Hematopoietic multipotent progenitor cell treated with erythropoietin and hydrocortisone succinate and interleukin-3 and kit ligand, for 15 days (in vitro differentiated cells): ENCODE measurements at regions not wholly inside any gene's neighbourhood (a gene's known extent, or its start where the extent isn't known, plus 50 kb on each side); places are given as distances from the start of the nearest gene placed in this dataset.
"Not testable (repeated sequence)": the region's sequence is repeated elsewhere in the genome, so short reads cannot be mapped to it uniquely, and the experiment has no call there.

ENCODE experiments used
- DNase-seq: peaks from one replicate; pipeline ENCODE4 v3.0.0-alpha.2; 2015; ENCODE audit warnings: low spot score

DNA sequence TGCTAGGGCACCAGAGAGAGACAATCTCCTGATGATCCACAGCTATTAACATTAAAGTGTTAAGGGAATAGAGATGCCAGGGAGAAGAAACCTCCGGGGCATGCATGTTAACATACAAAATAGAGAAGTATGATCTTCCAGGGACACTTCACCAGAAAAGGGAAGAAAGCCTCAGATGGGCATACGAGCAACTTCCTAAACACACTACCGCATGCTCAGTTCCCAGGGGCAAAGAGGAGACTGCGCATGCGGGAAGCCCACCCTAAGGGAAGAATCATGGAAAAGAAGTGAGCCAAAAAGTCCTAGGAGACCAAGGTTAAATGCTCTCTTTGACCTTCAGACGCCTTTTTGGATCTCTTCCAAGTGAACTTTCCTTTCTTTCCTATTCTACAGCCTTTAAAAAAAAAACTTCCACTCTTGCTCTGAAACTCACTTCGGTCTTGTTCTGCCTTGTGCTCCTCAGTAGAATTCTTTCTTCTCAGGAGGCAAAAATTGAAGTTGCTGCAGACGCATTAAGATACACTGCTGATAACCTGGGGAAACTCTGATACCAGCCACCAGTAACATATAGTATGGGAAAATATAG lies 1211.3 kb downstream of the REEP3 start:
- no peak for DNase-seq

DNA sequence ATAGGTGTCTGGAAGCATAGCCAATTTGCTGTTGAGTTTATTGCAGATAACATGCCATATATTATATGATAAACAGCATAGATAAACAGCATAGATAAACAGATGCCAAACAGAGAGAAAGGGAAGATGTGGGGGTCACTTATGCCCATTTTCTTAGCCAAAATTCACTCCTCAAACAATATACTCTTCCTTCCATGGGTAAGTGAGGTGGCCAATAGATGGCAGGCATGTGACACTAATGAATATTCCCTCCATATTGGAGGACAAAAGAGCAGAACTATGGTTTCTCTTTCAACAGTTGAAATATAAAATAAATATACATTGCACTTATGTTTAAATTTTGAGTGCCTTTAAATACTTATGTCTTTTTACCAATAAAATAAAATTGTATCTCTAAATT lies 1212.8 kb downstream of the REEP3 start:
- DNase-seq, result no peak

DNA sequence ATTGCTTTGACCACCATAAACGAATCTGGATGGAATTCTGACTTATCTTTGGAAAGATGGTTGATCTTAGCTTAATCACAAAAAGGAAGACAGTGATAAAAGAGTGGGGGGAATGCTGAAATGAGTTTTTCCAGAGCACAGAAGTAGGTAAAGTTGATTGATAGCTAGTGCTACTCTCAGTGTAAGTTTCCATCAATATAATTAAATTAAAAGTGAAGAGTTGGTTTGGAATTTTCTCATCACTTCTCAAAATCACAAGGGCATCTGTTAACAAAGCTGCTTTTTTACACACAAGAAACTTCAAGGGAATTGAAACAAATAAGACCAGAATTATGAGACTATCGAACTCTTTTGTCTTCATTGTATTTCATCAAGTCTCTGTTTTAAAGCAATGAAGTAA lies 1217.3 kb downstream of the REEP3 start:
- DNase-seq, result no peak

DNA sequence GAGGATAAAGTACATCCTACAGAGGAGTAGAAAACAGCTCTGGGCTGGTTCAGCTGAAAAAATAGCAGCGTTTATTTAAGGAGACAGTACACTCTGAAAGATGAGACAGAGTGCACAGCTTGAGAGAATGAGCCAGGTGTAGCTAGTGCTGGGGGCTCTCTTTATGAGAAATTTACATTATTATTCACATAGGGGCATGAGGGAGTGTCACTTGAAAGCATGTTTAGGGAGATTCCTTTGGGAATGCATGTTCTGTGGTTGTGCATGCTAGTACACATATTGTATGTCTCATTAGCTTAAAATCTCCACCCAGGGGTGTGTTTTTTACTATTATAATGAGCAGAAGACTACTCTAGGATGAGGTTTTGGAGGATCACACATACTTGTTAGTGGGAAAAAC lies 1224.4 kb downstream of the REEP3 start:
- no peak for DNase-seq

GRCh38 chr10:64750672-64751071 lies 1229.5 kb downstream of the REEP3 start:
- no peak for DNase-seq

DNA sequence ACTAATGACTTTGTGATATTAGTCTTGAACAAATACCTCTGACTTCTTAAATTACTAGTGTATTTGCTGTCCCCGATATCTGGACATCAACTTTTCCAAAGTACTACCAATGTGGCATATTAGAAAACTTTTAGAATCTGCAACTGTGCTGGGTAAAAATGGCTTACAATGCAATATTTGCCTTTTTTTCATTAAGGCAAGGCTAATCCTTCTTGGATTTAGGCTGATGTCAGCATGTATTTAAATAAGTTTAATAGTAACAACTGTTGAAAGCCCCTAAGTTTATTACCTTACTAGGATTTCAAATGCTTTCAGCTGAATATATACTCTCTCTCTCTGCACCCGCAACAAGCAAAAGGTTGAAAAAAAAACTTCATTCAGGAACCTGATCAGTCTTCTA lies 1232.3 kb downstream of the REEP3 start:
- DNase-seq, result no peak

- no peak for DNase-seq
Observed at GRCh38 chr10:64760371-64760770, 1239.2 kb downstream of the REEP3 start.

DNA sequence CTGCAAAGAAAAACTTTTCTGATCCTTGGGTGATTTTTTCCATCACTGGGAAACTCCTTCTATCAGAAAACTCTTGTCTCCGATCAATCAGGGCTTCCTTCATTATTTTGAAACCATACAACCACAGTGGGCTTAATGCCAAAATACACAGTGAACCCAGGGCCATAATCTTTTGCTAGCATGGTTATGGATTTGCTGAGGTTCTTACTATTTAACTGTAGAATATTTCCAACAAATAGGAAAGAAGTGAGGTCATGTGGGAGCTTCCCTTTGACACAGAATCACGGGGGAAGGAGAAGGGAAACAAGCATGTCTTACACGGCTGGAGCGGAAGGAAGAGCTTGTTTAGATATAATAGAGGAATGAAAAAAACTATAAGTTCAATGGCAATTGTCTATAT lies 1241.7 kb downstream of the REEP3 start:
- DNase-seq, result no peak

DNA sequence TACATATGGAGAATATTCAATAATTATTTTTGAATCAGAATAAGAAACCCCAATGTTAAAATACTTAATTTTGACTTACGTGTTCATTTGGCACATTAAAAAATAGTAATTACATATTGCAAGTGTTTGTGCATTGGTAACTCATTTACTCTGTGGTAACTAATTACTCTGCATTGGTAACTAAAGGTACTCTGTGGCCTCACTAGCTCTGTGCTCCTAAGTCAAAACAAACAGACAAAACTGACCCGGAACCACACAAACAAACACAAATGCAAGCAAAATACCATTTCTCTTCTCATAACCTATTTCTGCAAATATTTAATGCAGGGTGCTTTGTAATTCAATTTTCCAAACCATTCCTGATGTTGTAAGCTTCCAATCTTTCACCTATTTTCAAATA lies 1244.3 kb downstream of the REEP3 start:
- DNase-seq, result no peak

- no peak for DNase-seq
Observed at GRCh38 chr10:64771253-64772050, 1250.3 kb downstream of the REEP3 start.

DNA sequence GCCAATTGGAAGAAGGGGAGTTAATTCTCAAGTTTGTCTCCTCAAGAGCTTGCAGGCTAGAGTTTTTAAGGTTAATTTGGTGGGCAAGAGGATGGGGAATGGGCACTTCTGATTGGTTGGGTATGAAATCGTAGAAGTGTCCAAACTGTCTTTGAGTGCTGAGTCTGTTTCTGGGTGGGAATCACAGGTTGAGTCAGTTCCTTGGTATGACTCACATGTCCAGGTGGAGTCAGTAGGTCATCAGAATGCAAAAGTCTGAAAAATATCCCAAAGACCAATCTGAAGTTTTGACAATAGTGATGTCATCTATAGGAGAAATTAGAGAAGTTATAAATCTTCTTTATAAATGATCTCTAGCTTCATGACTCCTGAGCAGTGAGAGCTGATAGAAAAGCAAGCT lies 1252.2 kb downstream of the REEP3 start:
- no peak for DNase-seq

DNA sequence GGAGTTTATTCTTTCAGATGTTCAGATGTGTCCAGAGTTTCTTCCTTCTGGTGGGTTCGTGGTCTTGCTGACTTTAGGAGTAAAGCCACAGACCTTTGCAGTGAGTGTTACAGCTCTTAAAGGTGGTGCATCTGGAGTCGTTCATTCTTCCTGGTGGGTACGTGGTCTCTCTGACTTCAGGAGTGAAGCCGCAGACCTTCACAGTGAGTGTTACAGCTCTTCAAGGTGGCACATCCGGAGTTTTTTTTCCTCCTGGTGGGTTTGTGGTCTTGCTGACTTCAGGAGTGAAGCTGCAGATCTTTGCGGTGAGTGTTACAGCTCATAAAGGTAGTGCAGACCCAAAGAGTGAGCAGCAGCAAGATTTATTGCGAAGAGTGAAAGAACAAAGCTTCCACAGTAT lies 1263.2 kb downstream of the REEP3 start:
- DNase-seq, result not testable (repeated sequence)

DNA sequence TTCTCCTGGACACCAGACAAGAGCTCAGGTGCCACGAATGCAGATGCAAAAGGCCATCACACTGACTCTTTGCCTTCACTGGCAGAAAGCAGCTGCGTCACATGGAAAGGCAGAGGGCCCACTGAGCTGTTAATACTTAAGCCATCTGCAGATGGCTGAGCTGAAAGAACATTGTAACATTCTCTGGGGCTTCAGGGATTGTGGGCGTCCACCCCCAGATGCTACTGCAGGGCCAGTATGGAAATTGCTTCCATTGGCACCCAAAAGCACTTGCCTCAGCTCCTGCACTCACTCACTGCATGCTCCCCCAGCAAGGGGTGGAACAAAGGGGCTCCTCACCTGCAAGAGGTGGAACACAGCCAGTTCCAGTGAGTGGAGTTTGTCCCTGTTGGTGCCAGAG lies 1264.6 kb downstream of the REEP3 start:
- no peak for DNase-seq

DNA sequence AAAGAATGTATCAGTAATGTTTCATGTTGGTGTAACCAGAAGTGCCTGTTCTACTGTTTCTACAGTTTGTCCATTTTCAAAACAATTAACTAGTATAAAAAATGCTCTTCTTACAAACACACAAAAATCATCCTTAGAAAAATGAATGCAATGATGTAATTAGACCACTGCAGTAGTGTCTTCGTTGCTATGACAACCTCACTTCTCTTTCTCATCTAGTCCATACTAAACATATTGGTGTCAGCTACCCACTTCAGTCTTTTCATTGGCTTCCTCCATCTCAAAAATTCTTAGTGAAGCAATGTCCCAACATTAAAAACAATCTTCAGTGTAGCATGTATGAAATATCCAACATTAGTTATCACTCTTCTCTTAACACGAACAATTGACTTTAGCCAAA lies 1265.8 kb downstream of the REEP3 start:
- DNase-seq, result no peak

- DNase-seq, result no peak
Observed at GRCh38 chr10:64795847-64796246, 1274.6 kb downstream of the REEP3 start.

GRCh38 chr10:64798297-64798696 lies 1277.1 kb downstream of the REEP3 start:
- no peak for DNase-seq

DNA sequence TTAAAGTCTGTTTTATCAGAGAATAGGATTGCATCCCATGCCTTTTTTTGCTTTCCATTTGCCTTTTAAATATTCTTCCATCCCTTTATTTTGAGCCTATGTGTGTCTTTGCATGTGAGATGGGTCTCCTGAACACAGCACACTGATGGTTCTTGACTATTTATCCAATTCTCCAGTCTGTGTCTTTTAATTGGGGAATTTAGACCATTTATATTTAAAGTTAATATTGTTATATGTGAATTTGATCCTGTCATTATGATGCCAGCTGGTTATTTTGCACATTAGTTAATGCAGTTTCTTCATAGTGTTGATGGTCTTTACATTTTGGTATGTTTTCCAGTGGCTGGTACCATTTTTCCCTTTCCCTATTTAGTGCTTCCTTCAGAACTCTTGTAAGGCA lies 1287.0 kb downstream of the REEP3 start:
- not testable (repeated sequence) for DNase-seq

DNA sequence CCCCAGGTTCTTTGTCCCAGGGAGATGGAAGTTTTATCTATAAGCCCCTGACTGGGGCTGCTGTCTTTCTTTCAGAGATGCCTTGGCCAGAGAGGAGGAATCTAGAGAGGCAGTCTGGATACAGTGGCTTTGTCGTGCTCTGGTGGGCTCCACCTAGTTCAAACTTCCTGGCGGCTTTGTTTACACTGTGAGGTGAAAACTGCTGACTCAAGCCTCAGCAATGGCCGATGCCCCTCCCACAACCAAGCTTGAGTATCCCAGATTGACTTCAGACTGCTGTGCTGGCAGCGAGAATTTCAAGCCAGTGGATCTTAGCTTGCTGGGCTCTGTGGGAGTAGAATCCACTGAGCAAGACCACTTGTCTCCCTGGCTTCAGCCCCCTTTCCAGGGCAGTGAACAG lies 1288.8 kb downstream of the REEP3 start:
- DNase-seq, result not testable (repeated sequence)

DNA sequence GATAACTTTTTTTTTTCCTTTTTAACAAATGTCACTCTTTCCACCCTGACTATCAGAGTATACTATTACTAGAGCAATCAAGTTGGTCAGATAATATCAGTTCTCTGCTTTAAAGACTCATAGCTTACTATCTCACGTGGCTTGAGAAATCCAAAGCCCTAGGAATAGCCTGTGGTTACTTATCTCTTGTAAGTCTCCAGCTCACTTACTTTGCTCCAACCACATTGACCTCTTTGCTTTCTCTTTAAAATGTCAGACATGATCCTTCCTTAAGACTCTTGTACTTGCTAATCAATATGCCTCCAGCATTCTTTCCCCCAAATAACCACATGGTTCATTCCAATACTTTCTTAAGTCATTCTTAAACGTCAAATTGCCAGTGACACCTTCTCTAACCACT lies 1292.2 kb downstream of the REEP3 start:
- no peak for DNase-seq

GRCh38 chr10:64814201-64814600 lies 1293.0 kb downstream of the REEP3 start:
- no peak for DNase-seq

DNA sequence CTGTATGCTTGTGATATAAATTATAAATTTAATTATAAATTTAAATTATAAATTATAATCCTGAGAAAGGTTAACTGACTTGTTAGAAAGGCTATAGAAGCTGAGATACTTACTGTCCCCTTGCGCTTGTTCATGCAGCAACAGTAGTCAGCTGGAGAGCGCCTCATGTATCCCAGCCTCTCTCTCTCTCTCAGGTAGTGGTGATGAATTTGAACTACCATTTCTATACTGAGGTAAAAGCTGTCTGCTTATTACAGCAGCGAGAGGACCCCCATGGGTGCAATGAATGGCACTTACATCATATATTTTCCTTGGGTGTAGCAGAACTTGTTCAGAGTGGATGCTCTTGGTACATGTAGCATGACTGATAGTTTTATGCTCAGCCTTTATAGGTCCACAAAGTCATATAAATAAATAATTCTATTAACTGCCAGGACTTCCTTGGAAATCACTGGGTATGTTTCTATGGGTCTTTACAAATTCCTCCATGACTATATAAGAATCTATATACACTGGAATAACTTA lies 1308.7 kb downstream of the REEP3 start:
- no peak for DNase-seq

DNA sequence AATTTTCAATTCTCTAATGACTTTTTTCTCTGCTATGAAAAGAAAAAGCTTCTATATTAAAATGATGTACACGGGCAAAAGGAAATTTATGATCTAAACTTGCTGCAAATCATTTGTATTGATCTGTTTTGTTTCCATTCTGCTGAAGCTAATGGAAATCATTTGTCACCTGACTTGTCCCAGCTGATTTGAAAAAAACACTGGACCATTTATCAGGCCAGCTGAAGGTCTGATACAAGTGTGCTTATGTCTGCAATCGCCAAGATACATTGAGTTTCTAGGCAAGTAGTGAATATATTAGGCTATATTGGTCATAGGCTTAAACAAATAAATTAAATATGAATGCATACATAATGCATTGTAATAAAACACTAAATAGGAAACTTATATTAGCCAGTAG lies 1309.7 kb downstream of the REEP3 start:
- DNase-seq, result no peak

GRCh38 chr10:64840341-64840740 lies 1319.1 kb downstream of the REEP3 start:
- no peak for DNase-seq

DNA sequence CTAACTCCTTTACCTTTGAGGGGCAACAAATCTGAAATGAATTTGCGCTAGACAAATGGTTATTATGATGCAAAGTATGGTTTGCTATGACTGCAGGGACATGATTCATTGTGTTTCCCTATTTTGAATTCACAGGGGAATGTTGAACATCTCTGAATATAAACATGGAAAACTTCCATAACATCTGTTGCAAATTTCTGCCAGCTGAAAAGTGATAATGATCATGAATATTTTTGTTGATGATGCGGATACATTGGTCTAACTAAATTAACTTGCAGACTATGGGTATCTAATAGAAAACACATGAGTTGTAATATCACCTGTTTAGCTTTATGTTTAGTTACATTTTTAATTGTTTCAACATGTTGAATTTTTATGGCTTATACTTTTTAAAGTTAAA lies 1325.5 kb downstream of the REEP3 start:
- DNase-seq, result no peak
